Hematopoietic multipotent progenitor cell treated with erythropoietin and hydrocortisone succinate and interleukin-3 and kit ligand, for 6 days (in vitro differentiated cells): ENCODE measurements at regions not wholly inside any gene's neighbourhood (a gene's known extent, or its start where the extent isn't known, plus 50 kb on each side); places are given as distances from the start of the nearest gene placed in this dataset.

Experiments used
- DNase-seq: peaks from one replicate; pipeline ENCODE4 v3.0.0-alpha.2; 2015

DNA sequence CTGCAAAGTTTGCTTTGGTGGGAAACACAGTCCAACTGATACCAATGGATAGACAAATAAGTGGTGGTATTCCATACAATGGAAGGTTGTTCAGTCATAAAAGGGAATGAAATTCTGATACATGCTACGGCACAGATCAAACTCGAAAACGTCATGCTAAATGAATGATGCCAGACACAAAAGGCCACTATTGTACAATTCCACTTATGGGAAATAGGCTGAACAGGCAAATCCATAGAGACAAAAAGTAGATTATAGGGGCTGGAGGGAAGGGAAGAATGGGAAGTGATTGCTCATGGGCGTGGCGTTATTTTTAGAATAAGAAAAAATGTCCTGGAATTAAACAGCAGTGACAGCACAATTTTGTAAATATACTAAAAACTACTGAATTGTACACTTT, 66.0 kb upstream of the FOXK1 start:
- no peak for DNase-seq

DNA sequence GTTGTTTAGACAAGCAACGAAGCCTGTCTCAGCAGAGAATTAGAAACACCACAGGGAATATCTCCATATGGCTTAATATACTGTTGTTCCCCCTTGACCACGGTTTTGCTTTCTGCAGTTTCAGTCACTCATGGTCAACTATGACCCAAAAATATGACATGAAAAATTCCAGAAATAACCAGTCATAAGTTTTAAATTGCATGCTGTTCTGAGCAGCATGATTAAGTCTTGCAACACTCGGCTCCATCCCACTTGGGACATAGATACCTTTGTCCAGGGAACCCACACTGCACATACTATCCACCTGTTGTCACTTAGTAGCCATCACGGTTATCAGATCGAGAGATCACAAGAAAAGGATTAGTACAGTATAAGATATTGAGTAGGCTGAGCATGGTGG, 60.7 kb upstream of the FOXK1 start:
- DNase-seq = no peak

DNA sequence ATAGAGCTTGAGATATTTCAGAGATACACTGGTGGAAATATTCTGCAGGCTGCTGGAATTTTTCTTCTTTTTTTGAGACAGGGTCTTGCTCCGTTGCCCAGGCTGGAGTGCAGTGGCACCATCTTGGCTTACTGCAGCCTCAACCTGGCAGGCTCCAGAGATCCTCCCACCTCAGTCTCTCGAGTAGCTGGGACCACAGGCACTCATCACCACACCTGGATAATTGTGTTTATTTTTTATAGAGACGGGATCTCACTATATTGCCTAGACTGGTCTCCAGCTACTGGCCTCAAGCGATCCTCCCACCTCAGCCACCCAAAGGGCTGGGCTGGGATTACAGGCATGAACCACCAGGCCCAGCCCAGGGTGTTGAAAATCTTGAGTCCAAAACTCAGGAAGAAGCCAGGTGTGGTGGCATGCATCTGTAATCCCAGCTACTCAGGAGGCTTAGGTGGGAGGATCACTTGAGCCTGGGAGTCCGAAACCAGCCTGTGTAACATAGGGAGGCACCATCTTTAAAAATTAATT, 55.7 kb upstream of the FOXK1 start:
- DNase-seq = no peak

DNA sequence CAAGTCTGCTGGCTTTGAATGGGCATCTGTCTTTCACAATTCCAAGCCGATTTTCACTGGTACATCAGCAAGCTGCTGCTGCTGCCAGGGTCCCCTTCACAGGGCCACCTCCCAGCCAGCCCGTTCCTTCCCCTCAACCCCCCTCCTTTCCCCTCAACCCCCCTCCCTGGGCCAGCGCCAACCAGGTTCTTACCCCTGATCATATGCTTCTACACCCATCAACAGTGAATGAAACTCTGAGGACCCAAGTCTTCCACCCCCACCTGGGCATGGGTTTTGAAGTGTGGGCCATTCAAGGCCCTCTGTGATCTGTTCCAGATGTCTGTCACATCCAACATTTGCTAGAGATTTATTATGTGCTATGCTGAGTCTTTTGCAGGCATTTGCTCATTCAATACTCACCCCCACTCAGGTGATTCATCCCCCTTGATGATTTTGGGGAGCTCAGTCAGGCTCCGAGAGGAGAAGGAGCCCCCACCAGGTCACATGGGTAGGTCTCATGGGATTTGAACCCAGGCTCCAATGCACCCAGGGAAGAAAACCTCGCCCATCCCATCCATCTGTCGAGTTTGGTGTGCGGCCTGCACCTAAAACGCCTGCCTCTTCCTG, 52.7 kb upstream of the FOXK1 start:
- DNase-seq = no peak

DNA sequence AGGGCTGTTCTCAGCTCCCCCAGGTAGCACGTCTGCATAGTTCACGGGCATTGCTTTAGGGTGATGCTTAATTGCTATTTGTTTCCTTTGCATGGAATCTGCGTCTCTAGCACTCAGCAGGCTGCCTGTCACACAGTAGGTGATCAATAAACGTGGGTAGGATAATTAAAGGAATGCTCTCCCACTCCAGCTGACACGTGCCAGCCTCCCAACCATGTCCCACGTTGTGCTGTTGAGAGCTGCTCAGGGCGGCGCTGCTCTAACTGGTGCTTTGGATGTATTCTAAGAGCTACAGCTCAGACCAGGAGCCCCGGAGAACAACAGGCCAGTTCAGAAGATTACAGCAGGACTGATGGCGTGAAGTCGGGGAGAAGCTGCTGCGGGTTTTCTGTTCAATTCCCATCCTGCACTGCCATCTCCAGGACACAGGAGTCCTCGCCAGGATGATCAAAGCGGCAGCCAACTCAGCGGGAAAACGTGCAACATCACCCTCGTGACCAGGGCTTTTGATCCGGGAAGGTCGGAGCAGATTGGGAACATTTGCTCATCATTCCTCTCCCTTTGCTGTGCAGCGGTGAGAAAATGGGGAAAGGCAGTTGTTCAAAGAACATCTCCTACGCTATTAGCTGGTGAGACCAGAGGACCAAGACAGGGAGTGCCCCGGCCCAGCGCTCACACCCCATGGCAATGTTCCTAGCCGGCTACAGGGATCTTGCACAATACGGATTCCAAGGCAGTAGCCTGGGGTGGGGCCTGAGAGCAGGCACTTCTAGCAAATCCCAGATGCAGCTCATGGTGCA, 50.5 kb upstream of the FOXK1 start:
- peak; percentile 74 for DNase-seq
